ENCODE measurements at regions not wholly inside any gene's neighbourhood (a gene's known extent, or its start where the extent isn't known, plus 50 kb on each side); places are given as distances from the start of the nearest gene placed in this dataset.

DNA sequence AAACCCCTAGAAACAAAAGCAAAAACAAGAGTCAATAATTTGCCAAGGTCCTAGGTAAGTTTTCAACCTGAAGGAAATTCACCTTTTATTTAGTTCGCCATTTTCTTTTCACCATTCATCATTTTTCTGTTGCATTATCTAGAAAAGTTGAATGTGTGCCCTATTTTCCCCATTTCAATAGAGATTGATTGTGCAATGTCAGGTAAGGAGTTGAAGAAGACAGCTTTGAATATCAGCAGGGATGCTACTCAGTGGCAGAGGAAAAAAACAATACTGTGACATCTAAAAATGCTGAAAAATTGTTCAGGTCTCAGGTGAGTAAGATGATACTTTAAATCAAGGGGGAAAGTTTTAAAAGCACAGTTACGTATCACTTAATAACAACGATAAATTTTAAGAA, 813.7 kb downstream of the DTWD2 start:
- TF ChIP-seq POLR2AphosphoS5 (IDR thresholded peaks at IDR 0.05; ENCODE audit: low read depth, low read length) (no peak), TAF1 (IDR thresholded peaks at IDR 0.05; ENCODE audit: low read depth, low read length) (no peak), POLR2A (IDR thresholded peaks at IDR 0.05; ENCODE audit: low read depth, low read length) (no peak), SPI1 (IDR thresholded peaks at IDR 0.05; ENCODE audit: low read depth, low read length) (no peak)
